GM18505 (cell line): ENCODE measurements at regions not wholly inside any gene's neighbourhood (a gene's known extent, or its start where the extent isn't known, plus 50 kb on each side); places are given as distances from the start of the nearest gene placed in this dataset.

Source experiments
- ATAC-seq: cut with Tn5 transposase; IDR thresholded peaks from one replicate; pipeline ENCODE4 v1.9.1; 2021; ENCODE audit not compliant: unreplicated experiment
- POLR2A ChIP-seq: IDR thresholded peaks from 4 replicates; pipeline ENCODE4 v1.6.1; 2011; ENCODE audit warnings: borderline replicate concordance; ENCODE audit not compliant: insufficient read depth, insufficient read length; ENCODE audit errors: extremely low read depth

GRCh38 chr3:46107682-46108081 lies 80.4 kb upstream of the XCR1 start:
- TF ChIP-seq POLR2A = no peak
- no peak for ATAC-seq

- TF ChIP-seq POLR2A = no peak
- ATAC-seq = no peak
Measured at GRCh38 chr3:46105306-46105919, 78.1 kb upstream of the XCR1 start.

DNA sequence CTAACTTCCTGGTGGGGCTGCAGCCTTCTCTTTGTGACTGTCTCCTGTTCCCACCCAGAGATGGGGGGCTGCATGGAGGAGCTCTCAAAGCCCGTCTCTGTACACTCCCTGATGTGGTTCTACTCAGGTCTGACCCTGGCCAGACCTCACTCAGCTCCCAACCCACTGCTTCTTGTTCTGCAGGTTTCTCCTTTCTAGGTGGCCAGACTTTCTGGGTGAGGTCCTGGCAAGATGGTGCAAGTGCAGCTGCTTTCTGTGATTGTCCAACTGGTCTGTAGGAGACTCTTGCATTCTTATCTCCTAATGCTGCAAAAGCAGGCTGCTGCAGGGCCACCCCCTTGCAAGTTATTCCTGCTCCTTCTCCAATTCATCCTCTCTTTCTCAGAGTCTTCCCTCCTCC lies 77.4 kb upstream of the XCR1 start:
- ATAC-seq = no peak
- no peak for TF ChIP-seq POLR2A

DNA sequence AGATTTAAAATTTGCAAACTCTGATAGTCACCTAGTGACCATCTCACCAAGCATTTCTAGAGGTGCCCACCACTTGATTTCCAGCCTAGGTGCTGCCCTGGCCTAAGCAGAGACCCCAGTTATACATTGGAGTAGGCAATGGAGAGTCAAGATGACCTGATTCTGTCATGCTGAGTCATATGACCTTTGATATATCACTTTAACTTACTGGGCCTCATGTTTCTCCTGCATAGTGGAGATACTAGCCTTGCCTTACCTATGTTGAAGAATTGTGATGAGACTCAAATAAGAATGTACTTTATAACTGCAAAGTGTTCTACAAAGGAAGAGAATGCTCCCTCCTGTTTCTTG lies 75.5 kb upstream of the XCR1 start:
- ATAC-seq = no peak
- no peak for TF ChIP-seq POLR2A

DNA sequence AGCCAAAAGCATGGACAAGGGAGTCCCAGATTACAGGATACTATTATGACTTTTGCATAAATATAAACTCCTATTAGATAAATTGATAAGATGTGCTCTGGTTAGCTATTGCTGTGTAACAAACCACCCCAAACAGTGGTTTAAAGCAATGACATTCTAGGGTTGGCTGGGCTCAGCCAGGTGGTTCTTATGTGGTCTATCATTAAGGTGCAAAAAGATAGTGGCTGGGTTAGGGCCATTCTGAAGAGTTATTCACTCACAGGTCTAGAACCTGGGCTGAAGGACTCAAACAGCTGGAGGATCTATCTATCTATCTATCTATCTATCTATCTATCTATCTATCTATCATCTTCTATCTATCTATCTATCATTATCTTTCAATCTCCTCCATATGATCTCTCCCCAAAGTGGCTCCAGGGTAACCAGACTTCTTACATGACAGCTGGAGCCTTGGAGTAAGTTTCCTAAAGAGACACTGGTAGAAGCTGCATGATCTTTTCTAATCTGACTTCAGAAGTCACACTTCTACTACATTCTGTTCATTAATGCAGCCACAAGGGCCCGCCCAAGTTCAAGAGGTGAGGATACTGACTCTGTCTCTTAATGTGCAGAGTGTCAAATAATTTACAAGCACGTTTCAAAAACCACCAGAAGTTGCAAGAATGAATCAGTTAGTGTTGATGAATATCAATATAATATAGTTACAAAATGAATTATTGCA lies 74.9 kb upstream of the XCR1 start:
- ATAC-seq = no peak
- no peak for TF ChIP-seq POLR2A

- TF ChIP-seq POLR2A = no peak
- no peak for ATAC-seq
Measured at GRCh38 chr3:46100812-46101211, 73.5 kb upstream of the XCR1 start.

- TF ChIP-seq POLR2A = peak; percentile 56
- ATAC-seq = peak; percentile 41
Measured at GRCh38 chr3:46098319-46098761, 71.1 kb upstream of the XCR1 start.

DNA sequence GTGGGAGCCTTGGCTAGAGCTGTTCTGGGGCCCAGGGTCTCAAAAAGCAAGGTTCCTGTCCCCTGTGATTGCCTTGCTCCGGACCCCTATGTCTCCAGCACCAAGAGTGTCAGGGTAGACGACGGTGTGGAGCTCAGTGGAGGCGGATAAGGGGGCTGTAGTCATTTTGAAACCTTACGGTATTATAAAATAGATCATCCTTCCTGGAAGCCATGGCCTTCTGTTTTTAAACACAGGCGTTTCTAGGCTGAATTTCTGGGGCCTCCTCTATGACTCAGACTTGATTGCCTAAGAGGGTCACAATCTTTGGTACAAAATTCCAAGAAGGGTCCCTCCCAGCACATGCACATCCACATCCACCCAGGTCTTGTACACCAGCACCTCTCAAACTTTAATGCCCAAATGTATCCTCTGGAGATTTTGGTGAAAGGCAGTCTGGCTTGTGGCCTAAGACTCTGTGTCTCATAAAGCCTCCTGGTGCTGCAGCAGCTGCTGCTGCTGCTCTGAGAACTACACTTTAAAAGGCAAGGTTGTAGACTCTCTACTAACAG lies 70.5 kb upstream of the XCR1 start:
- no peak for TF ChIP-seq POLR2A
- no peak for ATAC-seq

GRCh38 chr3:46096781-46097180 lies 69.5 kb upstream of the XCR1 start:
- ATAC-seq = no peak
- TF ChIP-seq POLR2A = no peak

DNA sequence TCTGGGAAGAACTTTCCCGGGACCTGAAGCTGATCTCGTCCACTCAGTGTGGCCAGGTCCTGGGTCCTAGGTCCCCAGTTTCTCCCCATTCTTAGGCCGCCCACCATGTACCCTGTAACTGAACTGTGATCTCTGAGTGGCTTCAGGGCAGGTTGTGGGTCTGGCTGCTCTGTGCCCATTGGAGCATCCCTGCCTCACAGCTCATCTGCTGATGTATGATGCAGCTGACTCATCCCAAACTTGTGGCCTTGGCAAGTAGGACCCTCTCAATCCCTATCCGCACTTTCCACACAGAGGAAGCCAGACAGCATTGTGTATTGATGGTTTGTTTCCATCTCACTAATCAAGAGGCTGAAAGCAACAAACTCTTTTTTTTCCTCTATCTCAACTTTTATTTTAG lies 69.1 kb upstream of the XCR1 start:
- no peak for TF ChIP-seq POLR2A
- no peak for ATAC-seq

- ATAC-seq = peak; percentile 55
- TF ChIP-seq POLR2A = no peak
Measured at GRCh38 chr3:46095307-46095706, 68.0 kb upstream of the XCR1 start.

GRCh38 chr3:46094506-46094905 lies 67.2 kb upstream of the XCR1 start:
- no peak for ATAC-seq
- TF ChIP-seq POLR2A = no peak

DNA sequence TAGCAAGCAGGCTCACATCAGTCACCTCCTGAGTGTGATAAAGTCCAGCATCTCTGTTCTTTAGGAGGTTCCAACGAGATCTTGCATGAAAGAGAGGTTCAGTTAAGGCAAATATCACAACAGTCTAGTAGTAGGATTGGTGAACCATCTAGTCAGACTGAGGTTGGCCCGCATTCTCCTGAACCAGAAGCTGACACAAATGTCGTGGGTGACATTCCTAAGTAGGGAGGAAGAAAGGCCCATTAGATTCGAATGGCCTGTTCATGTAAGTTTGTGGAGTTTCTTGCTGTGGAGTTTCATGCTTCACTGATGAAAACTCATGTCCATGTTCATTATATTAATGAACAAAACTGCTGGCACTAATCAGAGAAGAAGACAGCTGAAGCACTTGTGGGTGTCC lies 66.7 kb upstream of the XCR1 start:
- TF ChIP-seq POLR2A = no peak
- no peak for ATAC-seq

DNA sequence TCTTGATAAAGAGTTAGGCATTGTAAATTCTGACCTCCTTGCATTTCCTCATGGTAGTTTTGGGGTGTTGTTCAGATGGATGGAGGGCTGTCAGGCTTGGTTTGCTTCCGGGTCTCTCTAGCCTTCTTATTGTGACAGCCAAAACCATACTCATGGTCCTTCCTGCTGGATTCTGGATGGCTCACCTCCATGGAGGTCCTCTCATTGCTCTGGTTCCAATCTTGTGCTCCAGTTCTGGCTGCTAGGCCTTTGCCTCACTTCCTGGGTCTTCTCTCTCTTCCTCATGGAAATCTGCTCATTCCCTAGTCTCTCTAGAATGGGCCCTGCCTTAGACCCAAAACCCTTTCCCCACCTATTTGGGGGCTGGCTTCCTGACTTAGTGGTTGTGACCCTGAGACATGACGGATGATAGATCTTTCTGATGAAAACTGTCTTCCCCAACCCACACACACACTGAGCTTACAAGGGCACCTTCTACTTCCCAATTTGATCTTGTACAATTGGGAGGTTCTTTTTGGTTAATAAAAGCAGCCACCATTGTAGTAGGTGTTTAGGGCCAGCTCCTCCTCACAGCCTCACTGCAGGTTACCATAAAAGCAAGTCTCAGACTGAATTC lies 66.2 kb upstream of the XCR1 start:
- no peak for ATAC-seq
- TF ChIP-seq POLR2A = no peak
